H9 (cell line): ENCODE measurements at regions not wholly inside any gene's neighbourhood (a gene's known extent, or its start where the extent isn't known, plus 50 kb on each side); places are given as distances from the start of the nearest gene placed in this dataset.

Source experiments
- DNase-seq: peaks from one replicate; pipeline ENCODE4 v3.0.0-alpha.2; 2017
- H2AFZ ChIP-seq: one replicate; pipeline ENCODE4 v1.6.1; 2013; ENCODE audit warnings: mild to moderate bottlenecking, low read length, control low read depth, moderate library complexity
- H2AK5ac ChIP-seq: 2 replicates; pipeline ENCODE4 v1.6.1; 2013; ENCODE audit warnings: low read length, control low read depth, mixed read lengths; ENCODE audit not compliant: insufficient read length
- H2BK120ac ChIP-seq: one replicate; pipeline ENCODE4 v1.6.1; 2013; ENCODE audit warnings: low read depth, mild to moderate bottlenecking, low read length, control low read depth, inconsistent platforms; ENCODE audit not compliant: poor library complexity, severe bottlenecking
- H2BK12ac ChIP-seq: 2 replicates; pipeline ENCODE4 v1.6.1; 2013; ENCODE audit warnings: low read length, control low read depth, mixed read lengths, low read depth; ENCODE audit not compliant: insufficient read length
- H2BK15ac ChIP-seq: 2 replicates; pipeline ENCODE4 v1.6.1; 2013; ENCODE audit warnings: low read depth, low read length, control low read depth
- H2BK20ac ChIP-seq: one replicate; pipeline ENCODE4 v1.6.1; 2013; ENCODE audit warnings: low read depth, mild to moderate bottlenecking, low read length, control low read depth, inconsistent platforms; ENCODE audit not compliant: poor library complexity, severe bottlenecking
- H2BK5ac ChIP-seq: 2 replicates; pipeline ENCODE4 v1.6.1; 2013; ENCODE audit warnings: low read length, control low read depth, mixed read lengths; ENCODE audit not compliant: insufficient read length
- H3K14ac ChIP-seq: 2 replicates; pipeline ENCODE4 v1.6.1; 2013; ENCODE audit warnings: low read length, control low read depth; ENCODE audit not compliant: insufficient read depth
- H3K18ac ChIP-seq: 2 replicates; pipeline ENCODE4 v1.6.1; 2013; ENCODE audit warnings: low read depth, mild to moderate bottlenecking, mixed read lengths, low read length, control low read depth; ENCODE audit not compliant: insufficient read length
- H3K23ac ChIP-seq: 2 replicates; pipeline ENCODE4 v1.6.1; 2013; ENCODE audit warnings: low read length, control low read depth, mixed read lengths, low read depth; ENCODE audit not compliant: insufficient read length
- H3K23me2 ChIP-seq: 2 replicates; pipeline ENCODE4 v1.6.1; 2013; ENCODE audit warnings: low read depth, mild to moderate bottlenecking, mixed read lengths, low read length, control low read depth; ENCODE audit not compliant: insufficient read length, poor library complexity, severe bottlenecking
- H3K27ac ChIP-seq: 2 replicates; pipeline ENCODE4 v1.5.1; 2013; ENCODE audit warnings: low read length, control low read depth, mixed read lengths, low read depth; ENCODE audit not compliant: insufficient read length
- H3K27me3 ChIP-seq: 2 replicates; pipeline ENCODE4 v1.6.1; 2013; ENCODE audit warnings: low read length, control low read depth, inconsistent platforms; ENCODE audit not compliant: insufficient read depth
- H3K4ac ChIP-seq: 2 replicates; pipeline ENCODE4 v1.6.1; 2013; ENCODE audit warnings: low read depth, mild to moderate bottlenecking, control low read depth, inconsistent platforms, low read length, moderate library complexity
- H3K4me1 ChIP-seq: 2 replicates; pipeline ENCODE4 v1.6.1; 2013; ENCODE audit warnings: low read length, control low read depth, inconsistent platforms; ENCODE audit not compliant: insufficient read depth
- H3K4me2 ChIP-seq: 2 replicates; pipeline ENCODE4 v1.6.1; 2013; ENCODE audit warnings: low read length, control low read depth, mixed read lengths; ENCODE audit not compliant: insufficient read length, insufficient read depth
- H3K56ac ChIP-seq: 2 replicates; pipeline ENCODE4 v1.6.1; 2013; ENCODE audit warnings: low read depth, mild to moderate bottlenecking, mixed read lengths, low read length, control low read depth; ENCODE audit not compliant: insufficient read length
- H3K79me1 ChIP-seq: 2 replicates; pipeline ENCODE4 v1.6.1; 2013; ENCODE audit warnings: low read depth, mild to moderate bottlenecking, moderate library complexity, low read length, control low read depth, inconsistent platforms; ENCODE audit not compliant: insufficient read depth, poor library complexity, severe bottlenecking
- H3K79me2 ChIP-seq: 2 replicates; pipeline ENCODE4 v1.6.1; 2013; ENCODE audit warnings: low read length, control low read depth, inconsistent platforms; ENCODE audit not compliant: insufficient read depth
- H3K9ac ChIP-seq: 2 replicates; pipeline ENCODE4 v1.6.1; 2013; ENCODE audit warnings: low read length, control low read depth, mixed read lengths; ENCODE audit not compliant: insufficient read length; ENCODE audit errors: extremely low read depth
- H3K9me3 ChIP-seq: one replicate; pipeline ENCODE4 v1.6.1; 2013; ENCODE audit warnings: low read depth, low read length, inconsistent platforms; ENCODE audit not compliant: control insufficient read depth
- H3T11ph ChIP-seq: one replicate; pipeline ENCODE4 v1.6.1; 2013; ENCODE audit warnings: mild to moderate bottlenecking, low read length, control low read depth, inconsistent platforms
- H4K20me1 ChIP-seq: one replicate; pipeline ENCODE4 v1.6.1; 2013; ENCODE audit not compliant: control insufficient read depth, insufficient read length, insufficient read depth
- H4K5ac ChIP-seq: 2 replicates; pipeline ENCODE4 v1.6.1; 2013; ENCODE audit warnings: low read depth, mild to moderate bottlenecking, mixed read lengths, low read length, control low read depth; ENCODE audit not compliant: insufficient read length
- H4K8ac ChIP-seq: replicated peaks from 2 replicates; pipeline ENCODE4 v1.6.1; 2013; ENCODE audit warnings: low read length, control low read depth, mixed read lengths, low read depth; ENCODE audit not compliant: insufficient read length
- H4K91ac ChIP-seq: 2 replicates; pipeline ENCODE4 v1.6.1; 2013; ENCODE audit warnings: low read depth, mild to moderate bottlenecking, moderate library complexity, mixed read lengths, low read length, control low read depth; ENCODE audit not compliant: insufficient read length
- H3K27ac Mint-ChIP-seq, 3 experiments: 2 replicates in 2 of 3; 3 replicates in 1 of 3; pipeline ENCODE4 v1.8.0; 2020 to 2021; ENCODE audit warnings: mixed read lengths in 3 of 3, mild to moderate bottlenecking in 1 of 3, moderate library complexity in 1 of 3
- H3K27me3 Mint-ChIP-seq: 2 replicates; pipeline ENCODE4 v1.8.0; 2021; ENCODE audit warnings: low read depth, mild to moderate bottlenecking, moderate library complexity, mixed read lengths
- H3K36me3 Mint-ChIP-seq, 3 experiments: 2 replicates in 2 of 3; 3 replicates in 1 of 3; pipeline ENCODE4 v1.8.0; 2020 to 2021; ENCODE audit warnings: low read depth in 3 of 3, mixed read lengths in 3 of 3; ENCODE audit not compliant: insufficient read depth in 1 of 3
- H3K4me1 Mint-ChIP-seq, 2 experiments: 2 replicates each; pipeline ENCODE4 v1.8.0; 2020; ENCODE audit warnings: mixed read lengths in 2 of 2
- H3K4me3 Mint-ChIP-seq, 2 experiments: 2 replicates in 1 of 2; 3 replicates in 1 of 2; pipeline ENCODE4 v1.8.0; 2020 to 2021; ENCODE audit warnings: mild to moderate bottlenecking in 2 of 2, mixed read lengths in 2 of 2, moderate library complexity in 1 of 2
- H3K9me3 Mint-ChIP-seq, 2 experiments: 2 replicates in 1 of 2; 3 replicates in 1 of 2; pipeline ENCODE4 v1.8.0; 2020; ENCODE audit warnings: mild to moderate bottlenecking in 2 of 2, mixed read lengths in 2 of 2, moderate library complexity in 1 of 2
- CTCF ChIP-seq: fragments of 200-600 bp; sonication (generic); conservative IDR thresholded peaks from 3 replicates; pipeline ENCODE4 v1.8.0; 2021; ENCODE audit warnings: antibody characterized with exemption, mild to moderate bottlenecking

DNA sequence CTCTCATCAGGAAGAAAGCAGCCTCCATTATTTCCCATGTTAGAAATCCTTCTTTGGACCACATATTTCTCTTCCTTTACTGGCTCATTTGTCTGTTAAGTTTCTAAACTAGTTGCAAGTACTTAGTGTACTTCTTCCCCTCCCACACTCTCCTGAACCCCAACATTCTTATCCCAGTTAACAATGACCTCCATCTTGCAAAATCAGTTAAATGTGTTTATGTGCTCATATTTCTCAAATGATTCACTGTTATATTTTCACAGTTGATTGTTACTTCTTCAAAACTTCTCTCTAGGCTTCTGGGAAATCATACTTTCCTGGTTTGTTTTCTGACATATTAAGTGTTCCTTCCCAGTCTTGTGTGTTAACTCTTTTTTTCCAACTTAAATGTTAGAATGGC, 856.9 kb downstream of the EPHA3 start:
- Histone ChIP-seq H3K14ac (no peak overlapping the region), H4K5ac (no peak overlapping the region), H3K4me2 (no peak overlapping the region), H3T11ph (no peak overlapping the region), H3K23me2 (no peaks in the 10 kb centered on the region), H2BK20ac (no peak overlapping the region), H3K4ac (no peak overlapping the region), H2BK15ac (no peak overlapping the region), H4K20me1 (no peaks in the 10 kb centered on the region), H3K18ac (no peak overlapping the region), H3K4me1 (no peaks in the 10 kb centered on the region), H2AFZ (no peak overlapping the region), H4K8ac (no peak overlapping the region), H3K79me1 (no peaks in the 10 kb centered on the region), H3K9ac (no peak overlapping the region), H2BK120ac (no peak overlapping the region), H2BK5ac (no peak overlapping the region), H2AK5ac (no peak overlapping the region), H3K23ac (no peak overlapping the region), H4K91ac (no peak overlapping the region), H3K27ac (no peak overlapping the region), H3K27me3 (no peaks in the 10 kb centered on the region), H2BK12ac (no peak overlapping the region), H3K9me3 (no peaks in the 10 kb centered on the region), H3K79me2 (no peaks in the 10 kb centered on the region), H3K56ac (no peak overlapping the region)
- DNase-seq = no peak
- TF ChIP-seq CTCF = no peak
- Mint-ChIP-seq H3K36me3 (peaks cover 0 to 7% (median 4%) of the 10 kb centered on the region in 3 experiments; a peak in 5 of 7 replicates), H3K27ac (no peak overlapping the region), H3K27me3 (no peaks in the 10 kb centered on the region), H3K4me3 (no peak overlapping the region), H3K4me1 (no peaks in the 10 kb centered on the region), H3K9me3 (peaks cover 5 to 8% of the 10 kb centered on the region in 2 experiments; a peak in 4 of 5 replicates)
